ENCODE measurements at regions not wholly inside any gene's neighbourhood (a gene's known extent, or its start where the extent isn't known, plus 50 kb on each side); places are given as distances from the start of the nearest gene placed in this dataset.
"Not testable (repeated sequence)": the region's sequence is repeated elsewhere in the genome, so short reads cannot be mapped to it uniquely, and the experiment has no call there.

DNA sequence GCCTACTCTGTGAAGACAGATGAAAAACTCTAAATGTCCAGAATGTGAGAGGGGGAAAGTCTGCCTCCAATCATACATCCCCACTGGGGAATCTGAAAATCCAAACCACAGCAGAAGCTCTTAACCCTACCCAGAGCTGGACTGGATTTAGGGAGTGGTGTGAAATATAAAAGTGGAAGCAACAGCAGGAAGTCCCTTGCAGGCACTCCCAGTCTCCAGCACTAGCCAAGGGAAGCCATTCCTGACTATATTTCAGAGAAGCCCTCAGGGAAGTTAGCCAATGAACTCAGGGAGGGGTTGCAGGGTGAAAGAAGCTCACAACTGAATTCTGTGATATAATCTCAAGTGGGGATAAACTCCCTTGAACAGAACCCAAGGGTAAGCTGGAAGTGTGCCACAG, 51.5 kb downstream of the CRPPA start:
- Histone ChIP-seq H3K9me3 (no peaks in the 10 kb centered on the region), H3K4me3 (ENCODE audit: low read depth, low read length) (no peak overlapping the region), H3K4me1 (peaks cover 14% of the 10 kb centered on the region), H3K27me3 (no peaks in the 10 kb centered on the region), H3K36me3 (no peaks in the 10 kb centered on the region; the same call in 1 of the 2 replicates)
- TF ChIP-seq, protein P1, sequence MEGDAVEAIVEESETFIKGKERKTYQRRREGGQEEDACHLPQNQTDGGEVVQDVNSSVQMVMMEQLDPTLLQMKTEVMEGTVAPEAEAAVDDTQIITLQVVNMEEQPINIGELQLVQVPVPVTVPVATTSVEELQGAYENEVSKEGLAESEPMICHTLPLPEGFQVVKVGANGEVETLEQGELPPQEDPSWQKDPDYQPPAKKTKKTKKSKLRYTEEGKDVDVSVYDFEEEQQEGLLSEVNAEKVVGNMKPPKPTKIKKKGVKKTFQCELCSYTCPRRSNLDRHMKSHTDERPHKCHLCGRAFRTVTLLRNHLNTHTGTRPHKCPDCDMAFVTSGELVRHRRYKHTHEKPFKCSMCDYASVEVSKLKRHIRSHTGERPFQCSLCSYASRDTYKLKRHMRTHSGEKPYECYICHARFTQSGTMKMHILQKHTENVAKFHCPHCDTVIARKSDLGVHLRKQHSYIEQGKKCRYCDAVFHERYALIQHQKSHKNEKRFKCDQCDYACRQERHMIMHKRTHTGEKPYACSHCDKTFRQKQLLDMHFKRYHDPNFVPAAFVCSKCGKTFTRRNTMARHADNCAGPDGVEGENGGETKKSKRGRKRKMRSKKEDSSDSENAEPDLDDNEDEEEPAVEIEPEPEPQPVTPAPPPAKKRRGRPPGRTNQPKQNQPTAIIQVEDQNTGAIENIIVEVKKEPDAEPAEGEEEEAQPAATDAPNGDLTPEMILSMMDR (IDR thresholded peaks at IDR 0.05; ENCODE audit: low read depth, low read length) = no peak
- no peak for DNase-seq

DNA sequence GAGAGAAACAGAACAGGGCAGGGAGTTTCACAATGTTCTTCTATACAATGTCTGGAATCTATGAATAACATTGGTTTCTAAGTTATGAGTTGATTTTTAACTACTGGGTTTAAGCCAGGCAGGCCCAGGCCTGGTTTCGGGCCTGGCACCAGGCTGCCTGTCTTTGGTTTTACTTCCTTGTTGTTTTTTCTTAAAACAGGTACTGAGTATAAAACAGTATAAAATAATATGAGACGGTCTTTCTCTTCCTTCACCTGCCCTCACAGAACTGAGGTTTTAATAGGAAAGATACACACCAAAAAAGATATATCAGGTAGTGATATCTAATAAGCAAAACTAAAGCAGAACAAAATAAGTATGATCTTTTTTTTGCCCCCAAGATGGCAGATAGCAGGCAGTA, 52.0 kb downstream of the CRPPA start:
- not testable (repeated sequence) for H3K36me3 ChIP-seq; H3K9me3 ChIP-seq; H3K4me3 ChIP-seq (ENCODE audit: low read depth, low read length); H3K27me3 ChIP-seq; DNase-seq
- H3K4me1 ChIP-seq = peaks cover 14% of the 10 kb centered on the region

DNA sequence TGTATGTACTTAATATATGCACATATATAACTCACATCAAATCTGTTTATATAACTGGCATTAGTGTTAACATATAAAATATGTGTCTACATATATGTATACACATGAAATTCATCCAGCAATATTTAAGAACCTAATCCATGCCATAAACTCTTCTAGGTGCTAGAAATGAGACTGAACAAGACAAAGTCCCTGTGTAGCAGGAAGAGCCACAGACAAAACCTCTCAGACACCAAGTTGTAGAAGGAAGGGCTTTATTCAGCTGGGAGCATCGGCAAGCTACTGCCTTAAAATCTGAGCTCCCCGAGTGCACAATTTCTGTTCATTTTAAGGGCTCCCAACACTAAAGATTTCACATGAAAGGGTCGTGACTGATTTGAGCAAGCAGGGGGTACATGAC, 52.5 kb downstream of the CRPPA start:
- no peaks in the 10 kb centered on the region for H3K27me3 ChIP-seq
- no peak overlapping the region for H3K4me3 ChIP-seq (ENCODE audit: low read depth, low read length)
- no peaks in the 10 kb centered on the region; the same call in 1 of the 2 replicates for H3K36me3 ChIP-seq
- H3K9me3 ChIP-seq = no peaks in the 10 kb centered on the region
- TF ChIP-seq, protein P1 (IDR thresholded peaks at IDR 0.05; ENCODE audit: low read depth, low read length) = no peak
- H3K4me1 ChIP-seq = peaks cover 14% of the 10 kb centered on the region
- DNase-seq = no peak

DNA sequence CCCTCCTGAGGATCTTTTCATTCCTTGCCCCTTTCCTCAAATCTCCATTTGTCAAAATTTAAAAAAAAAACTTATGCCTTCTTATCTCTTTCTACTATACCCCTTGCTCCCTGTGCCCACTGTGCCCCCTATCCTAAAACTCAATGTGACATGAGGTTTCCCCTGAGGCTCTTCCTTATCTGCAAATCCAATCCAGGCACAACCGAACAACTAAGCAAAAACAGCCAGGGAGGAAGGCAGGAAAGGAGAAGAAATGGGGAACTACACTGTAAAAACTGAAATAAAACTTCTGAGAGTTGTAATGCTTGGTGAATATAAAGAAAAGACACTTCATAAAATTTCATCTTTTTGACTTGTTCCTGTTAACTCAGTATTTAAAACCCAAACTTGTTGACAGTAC, 54.2 kb downstream of the CRPPA start:
- H3K27me3 ChIP-seq = no peaks in the 10 kb centered on the region
- H3K36me3 ChIP-seq = no peaks in the 10 kb centered on the region; the same call in 1 of the 2 replicates
- H3K9me3 ChIP-seq = no peaks in the 10 kb centered on the region
- peaks cover 14% of the 10 kb centered on the region for H3K4me1 ChIP-seq
- TF ChIP-seq, protein P1 (IDR thresholded peaks at IDR 0.05; ENCODE audit: low read depth, low read length) = no peak
- DNase-seq = no peak
- H3K4me3 ChIP-seq (ENCODE audit: low read depth, low read length) = no peak overlapping the region

DNA sequence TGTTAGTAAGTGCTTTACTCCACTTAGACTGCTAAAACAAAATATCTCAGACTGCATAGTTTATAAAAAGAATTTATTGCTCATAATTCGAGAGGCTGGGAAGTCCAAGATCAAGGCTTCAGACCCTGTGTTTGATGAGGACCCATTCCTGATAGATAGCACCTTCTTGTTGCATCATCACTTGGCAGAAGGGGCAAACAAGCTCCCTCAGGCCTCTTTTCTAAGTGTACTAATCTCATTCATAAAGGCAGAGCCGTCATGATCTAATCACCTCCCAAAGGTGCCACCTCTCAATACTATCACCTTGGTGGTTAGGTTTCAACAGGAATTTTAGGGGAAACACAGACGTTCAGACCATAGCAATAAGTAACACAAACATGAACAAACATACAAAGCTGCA, 55.4 kb downstream of the CRPPA start:
- H3K9me3 ChIP-seq = no peaks in the 10 kb centered on the region

DNA sequence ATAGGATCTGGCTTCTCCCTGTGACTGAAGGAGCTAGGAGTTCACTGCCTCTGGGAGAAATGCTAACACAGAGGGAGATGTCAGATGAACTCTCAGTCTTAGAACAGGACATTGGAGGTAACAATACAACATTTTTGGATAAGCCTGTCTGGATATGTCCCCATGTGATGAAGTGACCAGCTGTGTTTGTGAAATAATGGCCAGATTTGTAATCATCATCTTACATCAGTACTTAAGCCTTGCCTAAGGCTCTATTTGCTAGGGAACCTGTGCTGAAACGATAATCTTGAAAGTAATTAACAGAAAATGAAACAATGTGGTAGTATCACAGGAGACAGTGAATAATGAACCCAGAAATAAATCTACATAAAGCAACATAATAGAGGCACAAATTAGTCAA, 56.2 kb downstream of the CRPPA start:
- TF ChIP-seq, protein P1 (IDR thresholded peaks at IDR 0.05; ENCODE audit: low read depth, low read length) = no peak
- H3K27me3 ChIP-seq = no peaks in the 10 kb centered on the region

More for the DNA sequence above, 55.4 kb downstream of the CRPPA start:
- Histone ChIP-seq H3K4me3 (ENCODE audit: low read depth, low read length) (no peak overlapping the region), H3K36me3 (no peaks in the 10 kb centered on the region; the same call in 1 of the 2 replicates), H3K27me3 (no peaks in the 10 kb centered on the region), H3K4me1 (peaks cover 14% of the 10 kb centered on the region)
- DNase-seq = no peak
- TF ChIP-seq, protein P1 (IDR thresholded peaks at IDR 0.05; ENCODE audit: low read depth, low read length) = no peak

DNA sequence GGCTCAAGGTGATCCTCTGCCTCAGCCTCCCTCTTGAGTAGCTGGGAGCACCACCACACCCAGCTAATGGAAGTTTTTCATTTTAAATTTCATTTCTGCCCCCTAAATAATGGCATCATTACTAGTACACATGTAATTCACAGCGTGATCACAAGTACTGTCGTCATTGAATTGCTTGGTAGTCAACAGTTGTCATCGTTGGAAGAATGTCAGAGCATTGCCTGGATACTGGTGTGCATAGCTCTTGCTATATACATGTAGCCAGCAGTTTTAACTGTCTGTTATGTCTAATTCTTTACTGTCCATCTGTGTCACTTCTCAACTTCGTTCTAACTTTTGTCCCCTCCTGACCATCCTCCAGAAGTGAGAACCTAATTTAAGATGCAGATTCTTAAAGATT, 62.1 kb downstream of the CRPPA start:
- Histone ChIP-seq H3K4me3 (ENCODE audit: low read depth, low read length) (no peak overlapping the region), H3K36me3 (no peaks in the 10 kb centered on the region), H3K9me3 (no peaks in the 10 kb centered on the region), H3K4me1 (peaks cover 17% of the 10 kb centered on the region), H3K27me3 (no peaks in the 10 kb centered on the region)
- DNase-seq = no peak
- TF ChIP-seq, protein P1 (IDR thresholded peaks at IDR 0.05; ENCODE audit: low read depth, low read length) = no peak

More for the DNA sequence above, 56.2 kb downstream of the CRPPA start:
- no peak for DNase-seq
- no peak overlapping the region for H3K4me3 ChIP-seq (ENCODE audit: low read depth, low read length)
- H3K4me1 ChIP-seq = peaks cover 14% of the 10 kb centered on the region
- H3K36me3 ChIP-seq = no peaks in the 10 kb centered on the region; the same call in 1 of the 2 replicates
- no peaks in the 10 kb centered on the region for H3K9me3 ChIP-seq

Data from BE2C (cell line).